ENCODE measurements at regions not wholly inside any gene's neighbourhood (a gene's known extent, or its start where the extent isn't known, plus 50 kb on each side); places are given as distances from the start of the nearest gene placed in this dataset.

GRCh38 chr1:232519186-232519585 is 110.7 kb downstream of the SIPA1L2 start:
- no peak for TF ChIP-seq GATA2 (IDR thresholded peaks at IDR 0.05; ENCODE audit: low read depth, low read length)

- TF ChIP-seq GATA3 (IDR thresholded peaks at IDR 0.05; ENCODE audit: low read depth, low read length) (no peak), GATA2 (IDR thresholded peaks at IDR 0.05; ENCODE audit: low read depth, low read length) (no peak)
Observed at GRCh38 chr1:232518349-232518748, 111.6 kb downstream of the SIPA1L2 start.

DNA sequence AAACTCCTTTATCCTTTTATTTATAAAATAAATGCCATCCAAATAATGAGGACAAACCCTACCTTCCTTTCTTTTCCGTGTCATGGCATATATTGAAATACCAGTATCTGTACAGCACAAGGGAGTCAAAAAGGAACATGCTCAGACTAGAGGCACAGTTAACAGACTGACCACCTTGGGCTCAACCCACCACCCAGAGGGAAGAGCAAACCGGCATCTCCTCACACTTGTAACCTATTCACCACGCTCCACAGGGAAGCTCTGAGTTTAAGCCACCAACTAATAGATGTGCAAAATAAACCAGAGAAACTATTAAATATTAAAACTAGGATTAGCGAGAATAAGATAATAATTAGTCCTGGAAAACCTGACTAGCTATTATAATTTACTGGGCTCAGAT is 112.7 kb downstream of the SIPA1L2 start:
- TF ChIP-seq GATA2 (IDR thresholded peaks at IDR 0.05; ENCODE audit: low read depth, low read length) (no peak), GATA3 (IDR thresholded peaks at IDR 0.05; ENCODE audit: low read depth, low read length) (no peak)

- TF ChIP-seq GATA3 (IDR thresholded peaks at IDR 0.05; ENCODE audit: low read depth, low read length) = no peak
- TF ChIP-seq GATA2 (IDR thresholded peaks at IDR 0.05; ENCODE audit: low read depth, low read length) = no peak
Observed at GRCh38 chr1:232515706-232516105, 114.2 kb downstream of the SIPA1L2 start.

DNA sequence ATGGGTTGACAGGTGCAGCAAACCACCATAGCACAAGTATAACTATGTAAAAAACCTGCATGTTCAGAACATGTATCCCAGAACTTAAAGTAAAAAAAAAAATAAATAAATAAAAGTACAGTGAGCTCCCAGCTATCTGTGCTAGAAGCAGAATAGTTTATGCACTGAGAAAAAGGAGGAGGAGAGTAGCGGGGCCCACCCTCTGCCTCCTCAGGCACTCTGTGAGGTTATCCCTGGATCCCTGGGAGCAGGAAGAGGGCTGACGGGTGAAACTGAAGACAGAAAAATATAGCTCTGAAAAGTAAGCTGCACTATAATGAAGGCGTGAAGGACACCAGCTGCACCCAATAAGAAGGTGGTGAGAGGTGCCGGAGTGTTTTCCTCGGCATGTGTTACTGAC is 117.2 kb downstream of the SIPA1L2 start:
- TF ChIP-seq GATA3 (IDR thresholded peaks at IDR 0.05; ENCODE audit: low read depth, low read length) = no peak
- TF ChIP-seq GATA2 (IDR thresholded peaks at IDR 0.05; ENCODE audit: low read depth, low read length) = no peak

- TF ChIP-seq GATA2 (IDR thresholded peaks at IDR 0.05; ENCODE audit: low read depth, low read length) (no peak), GATA3 (IDR thresholded peaks at IDR 0.05; ENCODE audit: low read depth, low read length) (no peak)
Observed at GRCh38 chr1:232511172-232511571, 118.8 kb downstream of the SIPA1L2 start.

DNA sequence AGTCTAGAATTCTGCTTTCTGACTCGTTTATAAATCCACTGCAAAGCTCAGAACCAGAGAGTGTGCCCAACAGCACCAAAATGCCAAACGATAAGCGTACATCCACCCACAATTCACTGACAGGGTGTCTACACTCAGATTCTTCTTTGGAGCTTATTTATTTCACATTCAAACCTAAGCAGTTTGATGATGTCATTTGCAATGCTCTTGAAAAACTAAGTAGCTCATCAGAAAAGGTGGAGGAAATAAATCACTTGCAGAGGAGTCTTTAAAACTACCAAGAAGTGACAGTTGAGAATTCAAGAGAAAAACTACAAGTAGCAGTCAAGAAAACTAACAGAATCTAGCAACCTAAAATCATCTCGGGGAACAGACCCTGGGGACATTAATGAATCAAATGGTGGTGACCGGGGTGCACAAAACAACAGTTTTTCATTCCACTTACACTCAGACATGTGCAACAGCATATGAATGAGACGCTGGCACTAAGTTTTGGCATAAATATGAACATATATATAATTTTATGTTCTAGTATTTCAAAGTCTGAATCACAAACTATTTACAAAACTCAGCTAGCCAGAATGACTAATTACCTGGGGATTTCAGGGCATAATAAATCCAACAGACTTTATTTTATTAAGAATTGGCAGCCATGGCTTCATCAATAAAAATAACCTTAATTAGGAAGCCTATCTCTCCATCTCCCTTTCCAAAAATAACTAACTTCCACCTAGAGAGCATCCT is 119.4 kb downstream of the SIPA1L2 start:
- TF ChIP-seq GATA2 (IDR thresholded peaks at IDR 0.05; ENCODE audit: low read depth, low read length) (no peak), GATA3 (IDR thresholded peaks at IDR 0.05; ENCODE audit: low read depth, low read length) (no peak)

DNA sequence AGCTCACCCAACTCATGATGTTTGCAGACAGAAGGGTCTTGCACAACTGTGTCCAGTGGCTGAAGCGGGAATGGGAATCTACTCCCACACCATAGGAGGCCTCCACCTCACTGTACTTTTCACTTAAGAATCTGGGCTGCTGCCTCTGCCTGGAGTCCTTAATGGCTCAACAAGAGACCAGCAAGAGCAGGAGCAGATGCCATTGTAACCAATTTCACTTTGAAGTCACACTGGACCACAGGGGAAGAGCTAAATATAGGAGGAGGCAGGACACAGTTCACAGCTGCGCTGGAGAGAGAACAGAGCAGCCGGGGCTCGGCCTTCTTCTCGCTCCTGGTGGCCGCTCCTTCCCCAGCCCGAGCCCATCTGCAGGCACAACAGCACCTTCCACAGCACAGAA is 120.4 kb downstream of the SIPA1L2 start:
- TF ChIP-seq GATA3 (IDR thresholded peaks at IDR 0.05; ENCODE audit: low read depth, low read length) = no peak
- TF ChIP-seq GATA2 (IDR thresholded peaks at IDR 0.05; ENCODE audit: low read depth, low read length) = no peak

DNA sequence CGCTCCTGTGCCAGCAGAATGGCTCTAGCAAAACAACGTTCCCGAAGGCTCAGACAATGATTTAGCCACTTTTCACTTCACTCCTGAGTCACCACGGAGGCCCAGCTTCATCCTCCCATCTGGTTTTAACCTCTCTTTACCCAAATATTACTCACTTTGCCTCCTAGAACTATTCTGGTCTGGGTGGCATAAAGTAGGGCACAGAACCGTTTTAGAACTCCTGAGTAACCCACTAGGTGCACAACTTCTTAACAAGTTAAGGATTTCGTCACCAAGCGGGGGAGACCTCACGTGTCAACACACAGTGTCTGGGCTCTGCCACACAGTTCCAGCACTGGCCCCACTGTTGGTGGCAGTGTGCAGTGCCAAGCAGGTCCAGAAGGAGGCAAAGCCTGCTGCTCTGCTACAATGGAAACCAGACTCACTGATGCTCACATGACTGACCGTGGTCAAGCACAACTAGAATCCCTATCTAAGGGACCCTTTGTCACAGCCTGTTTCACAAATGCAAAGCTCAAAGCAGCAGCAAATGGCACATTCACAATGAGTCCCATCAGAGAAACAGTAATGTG is 121.7 kb downstream of the SIPA1L2 start:
- TF ChIP-seq GATA3 (IDR thresholded peaks at IDR 0.05; ENCODE audit: low read depth, low read length) = no peak
- no peak for TF ChIP-seq GATA2 (IDR thresholded peaks at IDR 0.05; ENCODE audit: low read depth, low read length)

DNA sequence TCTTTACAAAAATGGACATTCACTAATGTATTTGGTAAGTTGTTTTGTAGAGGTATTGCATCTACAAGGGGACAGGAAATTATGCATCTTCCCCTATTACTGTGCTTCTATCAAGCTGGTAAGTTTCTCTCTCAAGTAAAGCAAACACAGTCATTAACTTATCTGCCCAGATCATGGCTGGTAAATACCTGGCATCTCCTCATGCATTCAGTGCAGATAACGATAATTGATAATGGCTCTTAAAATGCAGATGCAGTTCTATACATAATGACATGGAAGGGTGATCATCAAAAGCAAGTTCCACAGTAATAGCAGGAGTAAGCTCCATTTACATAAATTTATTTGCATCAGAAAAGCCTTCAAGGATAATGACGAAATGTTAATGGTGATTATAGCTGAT is 122.4 kb downstream of the SIPA1L2 start:
- no peak for TF ChIP-seq GATA2 (IDR thresholded peaks at IDR 0.05; ENCODE audit: low read depth, low read length)

DNA sequence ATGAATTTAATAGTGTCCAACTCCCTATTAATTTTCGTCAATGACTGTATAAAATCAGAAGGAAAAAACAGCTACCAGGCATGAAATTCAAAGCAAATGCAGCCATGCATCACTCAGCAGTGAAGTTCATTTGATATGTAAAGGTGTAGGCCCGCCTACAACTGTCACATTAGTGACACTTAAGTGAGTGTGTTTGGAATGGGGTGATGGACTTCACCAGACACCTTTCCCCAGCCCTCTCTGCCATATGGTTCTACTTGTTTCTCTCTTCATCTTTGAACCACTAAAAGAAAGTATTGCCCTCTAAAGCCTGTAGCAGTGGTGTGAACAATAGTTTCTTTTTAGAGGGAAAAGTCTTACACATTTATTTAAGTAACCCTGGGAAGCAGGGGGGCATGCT is 124.0 kb downstream of the SIPA1L2 start:
- no peak for TF ChIP-seq GATA2 (IDR thresholded peaks at IDR 0.05; ENCODE audit: low read depth, low read length)
- no peak for TF ChIP-seq GATA3 (IDR thresholded peaks at IDR 0.05; ENCODE audit: low read depth, low read length)

GRCh38 chr1:232504651-232505050 is 125.3 kb downstream of the SIPA1L2 start:
- no peak for TF ChIP-seq GATA3 (IDR thresholded peaks at IDR 0.05; ENCODE audit: low read depth, low read length)
- no peak for TF ChIP-seq GATA2 (IDR thresholded peaks at IDR 0.05; ENCODE audit: low read depth, low read length)

- no peak for TF ChIP-seq GATA2 (IDR thresholded peaks at IDR 0.05; ENCODE audit: low read depth, low read length)
- no peak for TF ChIP-seq GATA3 (IDR thresholded peaks at IDR 0.05; ENCODE audit: low read depth, low read length)
Observed at GRCh38 chr1:232503497-232503896, 126.4 kb downstream of the SIPA1L2 start.

DNA sequence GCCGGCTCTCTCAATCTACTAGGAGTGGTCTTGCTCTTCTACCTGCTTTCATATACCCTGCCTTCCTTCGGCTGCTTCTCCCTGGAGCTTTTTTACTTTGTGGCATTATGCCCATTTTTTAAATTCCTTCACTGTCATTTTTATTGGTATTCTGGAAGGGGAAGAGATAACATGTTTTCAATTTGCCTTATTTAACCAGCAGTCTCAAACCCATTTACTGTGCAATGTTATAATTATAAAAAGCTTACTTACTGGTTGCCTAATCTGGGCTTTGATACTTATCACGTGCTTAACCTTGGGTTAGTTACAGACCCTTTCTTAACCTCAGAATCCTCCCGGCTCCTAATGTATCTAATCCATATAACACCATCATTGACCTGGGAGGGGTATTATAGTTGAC is 128.1 kb downstream of the SIPA1L2 start:
- TF ChIP-seq GATA2 (IDR thresholded peaks at IDR 0.05; ENCODE audit: low read depth, low read length) = no peak
- no peak for TF ChIP-seq GATA3 (IDR thresholded peaks at IDR 0.05; ENCODE audit: low read depth, low read length)

DNA sequence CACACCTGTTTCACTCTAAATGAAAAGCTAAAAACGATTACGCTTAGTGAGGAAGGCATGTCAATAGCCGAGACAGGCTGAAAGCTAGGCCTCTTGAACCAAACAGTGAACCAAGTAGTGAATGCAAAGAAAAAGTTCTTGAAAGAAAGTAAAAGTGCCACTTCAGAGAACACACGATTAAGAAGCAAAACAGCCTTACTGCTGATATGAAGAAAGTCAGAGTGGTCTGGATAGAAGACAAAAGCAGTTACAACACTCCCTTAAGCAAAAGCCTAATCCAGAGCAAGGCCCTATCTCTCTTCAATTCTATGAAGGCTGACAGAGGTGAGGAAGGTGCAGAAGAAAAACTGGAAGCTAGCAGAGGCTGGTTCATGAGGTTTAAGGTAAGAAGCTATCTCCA is 130.7 kb downstream of the SIPA1L2 start:
- TF ChIP-seq GATA3 (IDR thresholded peaks at IDR 0.05; ENCODE audit: low read depth, low read length) (no peak), GATA2 (IDR thresholded peaks at IDR 0.05; ENCODE audit: low read depth, low read length) (no peak)

DNA sequence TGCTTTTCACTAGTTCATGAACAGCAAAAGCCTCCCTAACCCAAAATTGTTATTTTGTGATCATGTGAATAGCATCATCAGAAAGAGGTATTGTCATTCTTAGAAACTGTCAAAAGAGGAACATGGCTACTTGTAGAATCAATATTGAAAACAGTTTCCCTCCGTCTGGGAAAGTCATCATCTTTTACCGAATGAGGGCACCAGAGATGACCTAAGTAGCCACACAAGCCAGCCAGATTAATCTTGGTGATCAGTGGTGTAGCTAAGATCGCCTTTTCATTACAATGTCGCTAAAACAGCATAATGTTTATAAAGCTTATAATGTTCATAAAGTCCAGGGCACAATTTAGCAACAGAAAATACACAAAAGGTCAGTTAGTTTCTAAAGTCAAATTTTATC is 136.1 kb downstream of the SIPA1L2 start:
- TF ChIP-seq GATA3 (IDR thresholded peaks at IDR 0.05; ENCODE audit: low read depth, low read length) = no peak
- TF ChIP-seq GATA2 (IDR thresholded peaks at IDR 0.05; ENCODE audit: low read depth, low read length) = no peak

Measured in SH-SY5Y (cell line).